ENCODE measurements at regions not wholly inside any gene's neighbourhood (a gene's known extent, or its start where the extent isn't known, plus 50 kb on each side); places are given as distances from the start of the nearest gene placed in this dataset.

DNA sequence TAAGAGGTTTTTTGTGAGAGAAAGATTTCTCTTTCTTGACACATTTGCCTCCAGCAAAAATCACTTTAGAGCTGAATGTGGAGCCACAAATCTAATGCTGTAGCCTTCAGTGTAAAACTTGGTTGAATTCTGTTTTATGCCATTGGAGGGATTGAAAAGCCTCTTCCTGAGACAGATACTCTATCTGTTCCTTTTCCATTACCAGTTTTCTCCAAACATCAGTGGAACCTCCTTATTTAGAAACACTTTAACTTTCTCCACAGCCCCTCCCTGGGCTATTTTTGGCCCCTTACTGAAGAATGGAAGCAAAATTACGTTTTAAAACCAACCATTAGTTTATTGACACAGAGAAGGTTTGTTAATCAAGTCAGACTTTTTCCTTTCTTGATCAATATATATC, 155.3 kb downstream of the PJA2 start (continued):
- TF ChIP-seq JUND (IDR thresholded peaks at IDR 0.05; ENCODE audit: low read length) (no peak), NANOG (IDR thresholded peaks at IDR 0.05; ENCODE audit: insufficient read depth, low read depth, low read length, poor library complexity, severe bottlenecking) (no peak), TEAD4 (IDR thresholded peaks at IDR 0.05; ENCODE audit: low read depth, low read length) (no peak)
